ENCODE measurements at regions not wholly inside any gene's neighbourhood (a gene's known extent, or its start where the extent isn't known, plus 50 kb on each side); places are given as distances from the start of the nearest gene placed in this dataset.

- no peaks in the 10 kb centered on the region for H3K27me3 ChIP-seq
- 65 to 66% methylated on average over 3 of the region's 3 CpGs for WGBS, 2 donors
- DNase-seq (ENCODE audit: low spot score in 2 of 2): no peak
- no peaks in the 10 kb centered on the region for H3K9me3 ChIP-seq
- no peak overlapping the region for H3K27ac ChIP-seq
- H3K4me3 ChIP-seq: no peak overlapping the region
- TF ChIP-seq POLR2A (IDR thresholded peaks at IDR 0.05) (no peak), CTCF (IDR thresholded peaks at IDR 0.05) (no peak), EP300 (IDR thresholded peaks at IDR 0.05) (no peak)
- H3K4me1 ChIP-seq: no peaks in the 10 kb centered on the region
- no peaks in the 10 kb centered on the region for H3K36me3 ChIP-seq
Observed at GRCh38 chr1:88163187-88163586, 520.9 kb upstream of the PKN2 start.

GRCh38 chr1:88168126-88168525 lies 515.9 kb upstream of the PKN2 start:
- no peak for TF ChIP-seq CTCF (IDR thresholded peaks at IDR 0.05)
- H3K4me1 ChIP-seq: no peaks in the 10 kb centered on the region
- H3K9me3 ChIP-seq: no peaks in the 10 kb centered on the region
- H3K27ac ChIP-seq: no peak overlapping the region
- no peak overlapping the region for H3K4me3 ChIP-seq
- H3K27me3 ChIP-seq: no peaks in the 10 kb centered on the region
- no peak for DNase-seq (ENCODE audit: low spot score in 2 of 2)
- no peaks in the 10 kb centered on the region for H3K36me3 ChIP-seq

GRCh38 chr1:88169139-88169538 lies 514.9 kb upstream of the PKN2 start:
- TF ChIP-seq EP300 (IDR thresholded peaks at IDR 0.05) (no peak), CTCF (IDR thresholded peaks at IDR 0.05) (no peak), POLR2A (IDR thresholded peaks at IDR 0.05) (no peak)
- DNase-seq (ENCODE audit: low spot score in 2 of 2): no peak
- Histone ChIP-seq H3K27ac (no peak overlapping the region), H3K36me3 (no peaks in the 10 kb centered on the region), H3K4me1 (no peaks in the 10 kb centered on the region), H3K27me3 (no peaks in the 10 kb centered on the region), H3K9me3 (no peaks in the 10 kb centered on the region), H3K4me3 (no peak overlapping the region)
- WGBS, 2 donors: 88 to 98% methylated on average over 3 of the region's 3 CpGs

- no peaks in the 10 kb centered on the region for H3K27me3 ChIP-seq
- H3K9me3 ChIP-seq: no peaks in the 10 kb centered on the region
- no peak overlapping the region for H3K4me3 ChIP-seq
- TF ChIP-seq EP300 (IDR thresholded peaks at IDR 0.05) (no peak), POLR2A (IDR thresholded peaks at IDR 0.05) (no peak), CTCF (IDR thresholded peaks at IDR 0.05) (no peak)
- H3K36me3 ChIP-seq: no peaks in the 10 kb centered on the region
- no peak overlapping the region for H3K27ac ChIP-seq
- H3K4me1 ChIP-seq: no peaks in the 10 kb centered on the region
- no peak for DNase-seq (ENCODE audit: low spot score in 2 of 2)
Observed at GRCh38 chr1:88169939-88170338, 514.1 kb upstream of the PKN2 start.

- H3K36me3 ChIP-seq: no peaks in the 10 kb centered on the region
- no peak overlapping the region for H3K4me3 ChIP-seq
- no peaks in the 10 kb centered on the region for H3K9me3 ChIP-seq
- no peak overlapping the region for H3K27ac ChIP-seq
- TF ChIP-seq POLR2A (IDR thresholded peaks at IDR 0.05) (no peak), CTCF (IDR thresholded peaks at IDR 0.05) (no peak), EP300 (IDR thresholded peaks at IDR 0.05) (no peak)
- H3K4me1 ChIP-seq: no peaks in the 10 kb centered on the region
- DNase-seq (ENCODE audit: low spot score in 2 of 2): no peak
- WGBS, 2 donors: 90 to 93% methylated on average over 3 of the region's 3 CpGs
- H3K27me3 ChIP-seq: no peaks in the 10 kb centered on the region
Observed at GRCh38 chr1:88175120-88175630, 508.9 kb upstream of the PKN2 start.
